ENCODE measurements at regions not wholly inside any gene's neighbourhood (a gene's known extent, or its start where the extent isn't known, plus 50 kb on each side); places are given as distances from the start of the nearest gene placed in this dataset.
A peak's percentile ranks its signal among the peaks of the same experiment; 100 is the strongest.

- peaks cover 77% of the 10 kb centered on the region for H3K27me3 Mint-ChIP-seq
- no peaks in the 10 kb centered on the region for H3K9me3 Mint-ChIP-seq (ENCODE audit: low read depth)
- no peak for DNase-seq (ENCODE audit: low spot score, unreplicated experiment)
- H3K36me3 Mint-ChIP-seq (ENCODE audit: insufficient read depth): no peaks in the 10 kb centered on the region
- H3K4me3 Mint-ChIP-seq (ENCODE audit: low read depth): no peak overlapping the region
- no peaks in the 10 kb centered on the region for H3K4me1 Mint-ChIP-seq (ENCODE audit: low read depth)
- no peak overlapping the region for H3K27ac Mint-ChIP-seq
- TF ChIP-seq, protein P1, sequence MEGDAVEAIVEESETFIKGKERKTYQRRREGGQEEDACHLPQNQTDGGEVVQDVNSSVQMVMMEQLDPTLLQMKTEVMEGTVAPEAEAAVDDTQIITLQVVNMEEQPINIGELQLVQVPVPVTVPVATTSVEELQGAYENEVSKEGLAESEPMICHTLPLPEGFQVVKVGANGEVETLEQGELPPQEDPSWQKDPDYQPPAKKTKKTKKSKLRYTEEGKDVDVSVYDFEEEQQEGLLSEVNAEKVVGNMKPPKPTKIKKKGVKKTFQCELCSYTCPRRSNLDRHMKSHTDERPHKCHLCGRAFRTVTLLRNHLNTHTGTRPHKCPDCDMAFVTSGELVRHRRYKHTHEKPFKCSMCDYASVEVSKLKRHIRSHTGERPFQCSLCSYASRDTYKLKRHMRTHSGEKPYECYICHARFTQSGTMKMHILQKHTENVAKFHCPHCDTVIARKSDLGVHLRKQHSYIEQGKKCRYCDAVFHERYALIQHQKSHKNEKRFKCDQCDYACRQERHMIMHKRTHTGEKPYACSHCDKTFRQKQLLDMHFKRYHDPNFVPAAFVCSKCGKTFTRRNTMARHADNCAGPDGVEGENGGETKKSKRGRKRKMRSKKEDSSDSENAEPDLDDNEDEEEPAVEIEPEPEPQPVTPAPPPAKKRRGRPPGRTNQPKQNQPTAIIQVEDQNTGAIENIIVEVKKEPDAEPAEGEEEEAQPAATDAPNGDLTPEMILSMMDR (IDR thresholded peaks at IDR 0.05; ENCODE audit: unreplicated experiment): no peak
Measured at GRCh38 chr19:32238076-32238475, 107.3 kb upstream of the ZNF507 start.

GRCh38 chr19:32240316-32240715, 105.1 kb upstream of the ZNF507 start:
- Mint-ChIP-seq H3K9me3 (ENCODE audit: low read depth) (no peaks in the 10 kb centered on the region), H3K27me3 (peaks cover 87% of the 10 kb centered on the region), H3K27ac (no peak overlapping the region), H3K4me3 (ENCODE audit: low read depth) (no peak overlapping the region), H3K36me3 (ENCODE audit: insufficient read depth) (no peaks in the 10 kb centered on the region), H3K4me1 (ENCODE audit: low read depth) (peaks cover 3% of the 10 kb centered on the region)
- DNase-seq (ENCODE audit: low spot score, unreplicated experiment): no peak
- TF ChIP-seq, protein P1 (IDR thresholded peaks at IDR 0.05; ENCODE audit: unreplicated experiment): no peak

DNA sequence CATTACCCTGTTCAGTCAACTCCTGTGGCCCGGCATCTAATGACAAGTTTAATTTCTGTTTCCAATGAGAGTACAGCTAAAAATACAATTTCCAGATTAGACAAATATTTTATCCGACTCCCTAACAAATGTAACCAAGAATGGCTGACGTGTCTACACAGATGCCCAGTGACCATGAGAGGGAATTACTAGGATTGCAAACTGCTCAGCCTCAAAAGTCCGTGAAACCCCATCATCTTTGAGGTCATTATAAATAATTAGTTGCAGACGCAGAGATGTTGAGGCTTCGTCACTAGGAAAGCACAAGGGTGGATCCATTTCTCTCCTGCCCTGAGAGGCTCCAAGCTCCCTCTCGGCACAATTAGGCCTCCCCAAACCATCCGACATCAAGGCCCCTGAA, 104.1 kb upstream of the ZNF507 start:
- H3K27me3 Mint-ChIP-seq: peaks cover 82% of the 10 kb centered on the region
- peaks cover 1% of the 10 kb centered on the region for H3K36me3 Mint-ChIP-seq (ENCODE audit: insufficient read depth)
- H3K9me3 Mint-ChIP-seq (ENCODE audit: low read depth): peaks cover 2% of the 10 kb centered on the region
- TF ChIP-seq, protein P1 (IDR thresholded peaks at IDR 0.05; ENCODE audit: unreplicated experiment): no peak
- no peak overlapping the region for H3K4me3 Mint-ChIP-seq (ENCODE audit: low read depth)
- no peak overlapping the region for H3K27ac Mint-ChIP-seq
- H3K4me1 Mint-ChIP-seq (ENCODE audit: low read depth): peaks cover 11% of the 10 kb centered on the region
- no peak for DNase-seq (ENCODE audit: low spot score, unreplicated experiment)

- Mint-ChIP-seq H3K27ac (no peak overlapping the region), H3K9me3 (ENCODE audit: low read depth) (peaks cover 3% of the 10 kb centered on the region), H3K4me1 (ENCODE audit: low read depth) (peaks cover 11% of the 10 kb centered on the region), H3K4me3 (ENCODE audit: low read depth) (no peak overlapping the region), H3K36me3 (ENCODE audit: insufficient read depth) (peaks cover 2% of the 10 kb centered on the region), H3K27me3 (peaks cover 81% of the 10 kb centered on the region)
- no peak for DNase-seq (ENCODE audit: low spot score, unreplicated experiment)
- TF ChIP-seq, protein P1 (IDR thresholded peaks at IDR 0.05; ENCODE audit: unreplicated experiment): no peak
Measured at GRCh38 chr19:32241932-32242710, 103.3 kb upstream of the ZNF507 start.

DNA sequence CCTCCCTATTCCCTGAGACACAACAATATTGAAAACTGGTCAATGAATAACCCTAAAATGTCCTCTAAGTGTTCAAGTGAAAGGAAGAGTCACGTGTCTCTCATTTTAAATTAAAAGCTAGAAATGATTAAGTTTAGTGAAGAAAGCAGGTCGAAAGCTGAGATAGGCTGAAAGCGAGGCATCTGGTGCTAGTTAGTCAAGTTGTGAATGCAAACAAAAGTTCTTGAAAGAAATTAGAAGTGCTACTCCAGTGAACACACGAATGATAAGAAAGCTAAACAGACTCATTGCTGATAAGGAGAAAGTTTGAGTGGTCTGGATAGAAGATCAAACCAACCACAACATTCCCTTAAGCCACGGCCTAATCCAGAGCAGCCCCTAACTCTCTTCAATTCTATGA, 99.4 kb upstream of the ZNF507 start:
- peaks cover 2% of the 10 kb centered on the region for H3K36me3 Mint-ChIP-seq (ENCODE audit: insufficient read depth)
- H3K27me3 Mint-ChIP-seq: peaks cover 80% of the 10 kb centered on the region
- TF ChIP-seq, protein P1 (IDR thresholded peaks at IDR 0.05; ENCODE audit: unreplicated experiment): no peak
- no peak for DNase-seq (ENCODE audit: low spot score, unreplicated experiment)
- no peak overlapping the region for H3K4me3 Mint-ChIP-seq (ENCODE audit: low read depth)
- peak overlapping the region; percentile 76 for H3K27ac Mint-ChIP-seq
- H3K4me1 Mint-ChIP-seq (ENCODE audit: low read depth): peaks cover 11% of the 10 kb centered on the region
- peaks cover 3% of the 10 kb centered on the region for H3K9me3 Mint-ChIP-seq (ENCODE audit: low read depth)
